ENCODE measurements at regions not wholly inside any gene's neighbourhood (a gene's known extent, or its start where the extent isn't known, plus 50 kb on each side); places are given as distances from the start of the nearest gene placed in this dataset.

GRCh38 chr18:26710470-26711096, 154.9 kb downstream of the AQP4 start:
- in situ Hi-C loops (cut with HindIII; ENCODE audit: low pct_unique_long_range_greater_than_20kb, low sequenced_read_pairs) = no loop called here
- DNase-seq (ENCODE audit: low read depth) = no peak

GRCh38 chr18:26709897-26710296, 155.6 kb downstream of the AQP4 start:
- no peak for DNase-seq (ENCODE audit: low read depth)
- in situ Hi-C loops (cut with HindIII; ENCODE audit: low pct_unique_long_range_greater_than_20kb, low sequenced_read_pairs) = no loop called here

- in situ Hi-C loops (cut with HindIII; ENCODE audit: low pct_unique_long_range_greater_than_20kb, low sequenced_read_pairs) = no loop called here
- no peak for DNase-seq (ENCODE audit: low read depth)
These were observed 156.4 kb downstream of the AQP4 start for GRCh38 chr18:26708806-26709716.

GRCh38 chr18:26706911-26707351, 158.6 kb downstream of the AQP4 start:
- in situ Hi-C loops (cut with HindIII; ENCODE audit: low pct_unique_long_range_greater_than_20kb, low sequenced_read_pairs) = no loop called here
- no peak for DNase-seq (ENCODE audit: low read depth)

GRCh38 chr18:26705757-26706156, 157.4 kb upstream of the KCTD1 start:
- in situ Hi-C loops (cut with HindIII; ENCODE audit: low pct_unique_long_range_greater_than_20kb, low sequenced_read_pairs) = no loop called here
- DNase-seq (ENCODE audit: low read depth) = no peak

GRCh38 chr18:26703170-26703930, 155.0 kb upstream of the KCTD1 start:
- DNase-seq (ENCODE audit: low read depth) = no peak
- in situ Hi-C loops (cut with HindIII; ENCODE audit: low pct_unique_long_range_greater_than_20kb, low sequenced_read_pairs) = no loop called here

- no peak for DNase-seq (ENCODE audit: low read depth)
- in situ Hi-C loops (cut with HindIII; ENCODE audit: low pct_unique_long_range_greater_than_20kb, low sequenced_read_pairs) = no loop called here
These were observed 153.7 kb upstream of the KCTD1 start for GRCh38 chr18:26702086-26702485.

GRCh38 chr18:26700728-26701127, 152.4 kb upstream of the KCTD1 start:
- DNase-seq (ENCODE audit: low read depth) = no peak
- in situ Hi-C loops (cut with HindIII; ENCODE audit: low pct_unique_long_range_greater_than_20kb, low sequenced_read_pairs) = no loop called here

GRCh38 chr18:26700201-26700600, 151.8 kb upstream of the KCTD1 start:
- DNase-seq (ENCODE audit: low read depth) = no peak
- in situ Hi-C loops (cut with HindIII; ENCODE audit: low pct_unique_long_range_greater_than_20kb, low sequenced_read_pairs) = no loop called here

GRCh38 chr18:26697186-26697884, 149.0 kb upstream of the KCTD1 start:
- in situ Hi-C loops (cut with HindIII; ENCODE audit: low pct_unique_long_range_greater_than_20kb, low sequenced_read_pairs) = no loop called here
- DNase-seq (ENCODE audit: low read depth) = no peak

GRCh38 chr18:26696786-26697185, 148.4 kb upstream of the KCTD1 start:
- DNase-seq (ENCODE audit: low read depth) = no peak
- in situ Hi-C loops (cut with HindIII; ENCODE audit: low pct_unique_long_range_greater_than_20kb, low sequenced_read_pairs) = no loop called here

- in situ Hi-C loops (cut with HindIII; ENCODE audit: low pct_unique_long_range_greater_than_20kb, low sequenced_read_pairs) = no loop called here
- no peak for DNase-seq (ENCODE audit: low read depth)
These were observed 148.0 kb upstream of the KCTD1 start for GRCh38 chr18:26696308-26696707.

- DNase-seq (ENCODE audit: low read depth) = no peak
- in situ Hi-C loops (cut with HindIII; ENCODE audit: low pct_unique_long_range_greater_than_20kb, low sequenced_read_pairs) = no loop called here
These were observed 141.0 kb upstream of the KCTD1 start for GRCh38 chr18:26689226-26689879.

- in situ Hi-C loops (cut with HindIII; ENCODE audit: low pct_unique_long_range_greater_than_20kb, low sequenced_read_pairs) = no loop called here
- DNase-seq (ENCODE audit: low read depth) = no peak
These were observed 138.2 kb upstream of the KCTD1 start for GRCh38 chr18:26686532-26686931.

GRCh38 chr18:26685438-26686157, 137.2 kb upstream of the KCTD1 start:
- in situ Hi-C loops (cut with HindIII; ENCODE audit: low pct_unique_long_range_greater_than_20kb, low sequenced_read_pairs) = no loop called here
- no peak for DNase-seq (ENCODE audit: low read depth)

- no peak for DNase-seq (ENCODE audit: low read depth)
- in situ Hi-C loops (cut with HindIII; ENCODE audit: low pct_unique_long_range_greater_than_20kb, low sequenced_read_pairs) = no loop called here
These were observed 129.6 kb upstream of the KCTD1 start for GRCh38 chr18:26677957-26678356.

- no peak for DNase-seq (ENCODE audit: low read depth)
- in situ Hi-C loops (cut with HindIII; ENCODE audit: low pct_unique_long_range_greater_than_20kb, low sequenced_read_pairs) = no loop called here
These were observed 118.7 kb upstream of the KCTD1 start for GRCh38 chr18:26667046-26667445.
